HepG2 (cell line): ENCODE measurements at regions not wholly inside any gene's neighbourhood (a gene's known extent, or its start where the extent isn't known, plus 50 kb on each side); places are given as distances from the start of the nearest gene placed in this dataset.

Experiments used
- MTF2 ChIP-seq: sonication (generic); formaldehyde crosslinking; IDR thresholded peaks from 2 replicates; pipeline ENCODE4 v1.5.0; 2020; ENCODE audit warnings: missing genetic modification reagents, borderline replicate concordance
- RAD21 ChIP-seq: fragments of 450-650 bp; formaldehyde crosslinking; IDR thresholded peaks from 2 replicates; pipeline ENCODE4 v1.5.0; 2020; ENCODE audit warnings: mild to moderate bottlenecking
- RCOR2 ChIP-seq: IDR thresholded peaks from 2 replicates; pipeline ENCODE4 v1.6.1; 2016; ENCODE audit warnings: missing biosample characterization, missing genetic modification reagents
- TF ChIP-seq, protein P1 (sequence below): IDR thresholded peaks from 2 replicates; pipeline ENCODE4 v1.6.1; 2016; ENCODE audit warnings: low read depth, borderline replicate concordance
- TF ChIP-seq, protein P2 (sequence below): sonication (generic); formaldehyde crosslinking; IDR thresholded peaks from 2 replicates; pipeline ENCODE4 v1.4.0; 2020; ENCODE audit warnings: mild to moderate bottlenecking, low read depth, missing genetic modification reagents

DNA sequence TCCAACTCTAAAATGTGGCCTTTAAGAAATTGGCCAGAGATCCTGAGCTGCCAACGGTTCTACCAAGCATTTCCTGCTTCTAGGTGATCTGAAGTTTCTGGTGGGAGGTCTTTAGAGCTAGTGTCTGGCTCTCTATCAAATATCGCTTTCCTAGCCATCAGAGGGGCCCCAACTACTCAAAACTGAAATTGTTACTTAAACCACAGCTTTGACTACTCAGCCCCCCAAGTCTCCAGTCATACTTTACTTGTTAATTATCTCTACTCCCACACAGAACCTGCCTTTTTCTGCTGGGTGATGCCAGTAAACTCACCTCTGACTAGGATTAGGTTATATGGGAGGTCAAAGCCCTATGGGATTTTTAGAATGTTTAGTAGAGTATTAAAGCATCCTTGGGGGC is 95.1 kb downstream of the FASLG start:
- TF ChIP-seq MTF2 (CRISPR knock-in tag) = no peak
- no peak for TF ChIP-seq RAD21 (CRISPR knock-in tag)
- TF ChIP-seq, protein P1, sequence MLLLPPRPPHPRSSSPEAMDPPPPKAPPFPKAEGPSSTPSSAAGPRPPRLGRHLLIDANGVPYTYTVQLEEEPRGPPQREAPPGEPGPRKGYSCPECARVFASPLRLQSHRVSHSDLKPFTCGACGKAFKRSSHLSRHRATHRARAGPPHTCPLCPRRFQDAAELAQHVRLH (CRISPR knock-in tag) = no peak
- no peak for TF ChIP-seq RCOR2 (CRISPR knock-in tag)
- TF ChIP-seq, protein P2, sequence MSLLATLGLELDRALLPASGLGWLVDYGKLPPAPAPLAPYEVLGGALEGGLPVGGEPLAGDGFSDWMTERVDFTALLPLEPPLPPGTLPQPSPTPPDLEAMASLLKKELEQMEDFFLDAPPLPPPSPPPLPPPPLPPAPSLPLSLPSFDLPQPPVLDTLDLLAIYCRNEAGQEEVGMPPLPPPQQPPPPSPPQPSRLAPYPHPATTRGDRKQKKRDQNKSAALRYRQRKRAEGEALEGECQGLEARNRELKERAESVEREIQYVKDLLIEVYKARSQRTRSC (CRISPR knock-in tag) = no peak
